Right lung (tissue), 2 donors: ENCODE measurements at regions not wholly inside any gene's neighbourhood (a gene's known extent, or its start where the extent isn't known, plus 50 kb on each side); places are given as distances from the start of the nearest gene placed in this dataset.
"Not testable (repeated sequence)": the region's sequence is repeated elsewhere in the genome, so short reads cannot be mapped to it uniquely, and the experiment has no call there.

Experiments used
- DNase-seq, 2 donors: peaks; one replicate each; pipeline ENCODE4 v3.0.0-alpha.2; 2013

GRCh38 chr3:166829896-166830295, 550.2 kb downstream of the ZBBX start:
- DNase-seq, result peak; percentile 23 to 36

GRCh38 chr3:166818464-166818863, 561.6 kb downstream of the ZBBX start:
- peak in 1 of 2 donors; percentile 2 for DNase-seq

GRCh38 chr3:166817269-166817668, 562.8 kb downstream of the ZBBX start:
- DNase-seq, result not testable (repeated sequence)

- no peak for DNase-seq
Measured at GRCh38 chr3:166810741-166811445, 569.2 kb downstream of the ZBBX start.

GRCh38 chr3:166809520-166809919, 570.6 kb downstream of the ZBBX start:
- DNase-seq, result no peak

GRCh38 chr3:166788936-166789335, 591.2 kb downstream of the ZBBX start:
- DNase-seq, result no peak

GRCh38 chr3:166785876-166786275, 594.2 kb downstream of the ZBBX start:
- peak in 1 of 2 donors; percentile 8 for DNase-seq

- DNase-seq, result no peak
Measured at GRCh38 chr3:166783206-166783605, 596.9 kb downstream of the ZBBX start.

GRCh38 chr3:166764698-166765318, 615.3 kb downstream of the ZBBX start:
- no peak for DNase-seq

- DNase-seq, result no peak
Measured at GRCh38 chr3:166759736-166760513, 620.2 kb downstream of the ZBBX start.

- DNase-seq, result no peak
Measured at GRCh38 chr3:166752214-166752613, 627.9 kb downstream of the ZBBX start.

GRCh38 chr3:166743481-166744134, 636.5 kb downstream of the ZBBX start:
- DNase-seq, result no peak

GRCh38 chr3:166734734-166735133, 645.4 kb downstream of the ZBBX start:
- DNase-seq, result no peak

GRCh38 chr3:166731701-166732100, 648.4 kb downstream of the ZBBX start:
- no peak for DNase-seq

GRCh38 chr3:166721466-166721865, 658.6 kb downstream of the ZBBX start:
- no peak for DNase-seq

- DNase-seq, result no peak
Measured at GRCh38 chr3:166714206-166714605, 665.9 kb downstream of the ZBBX start.

- DNase-seq, result no peak
Measured at GRCh38 chr3:166713787-166714186, 666.3 kb downstream of the ZBBX start.

GRCh38 chr3:166706094-166706493, 674.0 kb downstream of the ZBBX start:
- no peak for DNase-seq

- DNase-seq, result no peak
Measured at GRCh38 chr3:166697495-166697894, 682.6 kb downstream of the ZBBX start.

- no peak for DNase-seq
Measured at GRCh38 chr3:166696103-166696502, 684.0 kb downstream of the ZBBX start.

- DNase-seq, result no peak
Measured at GRCh38 chr3:166688665-166689064, 691.4 kb downstream of the ZBBX start.

- DNase-seq, result no peak
Measured at GRCh38 chr3:166685246-166685645, 694.9 kb downstream of the ZBBX start.
